IMR-90 (cell line): ENCODE measurements at regions not wholly inside any gene's neighbourhood (a gene's known extent, or its start where the extent isn't known, plus 50 kb on each side); places are given as distances from the start of the nearest gene placed in this dataset.

Source experiments
- ATAC-seq: fragments of 200-7000 bp; cut with Tn5 transposase; 2 replicates; pipeline ENCODE4 v1.9.1; 2020; ENCODE audit warnings: low read depth, mild to moderate bottlenecking, moderate library complexity
- BruUV-seq: library from RNA; stranded (reverse); fragments of 400-500 nt; replicated peaks from 2 replicates; lab custom pipeline; 2021; lab: Mats Ljungman, UMichigan
- CTCF ChIA-PET: fragments of 300-600 bp; formaldehyde crosslinking; extraction: SDS; loops from one replicate; lab custom pipeline; 2021; ENCODE audit warnings: antibody characterized with exemption; lab: Yijun Ruan, JAX
- POLR2A ChIA-PET: fragments of 300-600 bp; sonication (Branson Sonifier 250); formaldehyde crosslinking; loops from one replicate; lab custom pipeline; 2022; ENCODE audit warnings: antibody characterized with exemption; ENCODE audit not compliant: unreplicated experiment; lab: Charles Lee
- DNase-seq: peaks from one replicate; pipeline ENCODE4 v3.0.0; 2013
- H2AFZ ChIP-seq: replicated peaks from 2 replicates; pipeline ENCODE3; 2013; ENCODE audit warnings: low read length, mild to moderate bottlenecking; ENCODE audit not compliant: poor library complexity
- H2AK5ac ChIP-seq: 2 replicates; pipeline ENCODE4 v1.6.1; 2013; ENCODE audit warnings: low read depth, low read length, inconsistent platforms
- H2AK9ac ChIP-seq: replicated peaks from 2 replicates; pipeline ENCODE3; 2013; ENCODE audit warnings: mild to moderate bottlenecking, low read depth, low read length, moderate library complexity; ENCODE audit not compliant: poor library complexity
- H2BK120ac ChIP-seq: 2 replicates; pipeline ENCODE4 v1.6.1; 2013; ENCODE audit warnings: low read depth, low read length, inconsistent platforms
- H2BK15ac ChIP-seq: 3 replicates; pipeline ENCODE4 v1.6.1; 2013; ENCODE audit warnings: low read depth, low read length, inconsistent platforms
- H2BK20ac ChIP-seq: 2 replicates; pipeline ENCODE4 v1.6.1; 2013; ENCODE audit warnings: low read depth, mild to moderate bottlenecking, inconsistent platforms, low read length, moderate library complexity
- H2BK5ac ChIP-seq: 2 replicates; pipeline ENCODE4 v1.6.1; 2013; ENCODE audit warnings: mild to moderate bottlenecking, low read depth, low read length, inconsistent platforms; ENCODE audit not compliant: poor library complexity, severe bottlenecking
- H3K14ac ChIP-seq: replicated peaks from 2 replicates; pipeline ENCODE4 v1.6.1; 2013; ENCODE audit warnings: low read depth, low read length, inconsistent platforms
- H3K18ac ChIP-seq: 2 replicates; pipeline ENCODE4 v1.6.1; 2013; ENCODE audit warnings: low read depth, low read length, control low read depth
- H3K23ac ChIP-seq: 2 replicates; pipeline ENCODE4 v1.6.1; 2013; ENCODE audit warnings: low read depth, low read length, inconsistent platforms
- H3K27ac ChIP-seq: 2 replicates; pipeline ENCODE4 v1.5.1; 2013; ENCODE audit warnings: mild to moderate bottlenecking, control low read depth, low read length; ENCODE audit not compliant: insufficient read depth
- H3K27me3 ChIP-seq: 2 replicates; pipeline ENCODE4 v1.6.1; 2013; ENCODE audit warnings: low read length; ENCODE audit not compliant: control insufficient read depth, insufficient read depth
- H3K36me3 ChIP-seq: 2 replicates; pipeline ENCODE4 v1.6.1; 2013; ENCODE audit warnings: low read length, mixed read lengths; ENCODE audit not compliant: control insufficient read depth, insufficient read depth
- H3K4ac ChIP-seq: 2 replicates; pipeline ENCODE4 v1.6.1; 2013; ENCODE audit warnings: low read depth, low read length, inconsistent platforms
- H3K4me1 ChIP-seq: 2 replicates; pipeline ENCODE4 v1.6.1; 2013; ENCODE audit warnings: low read length, mixed read lengths; ENCODE audit not compliant: control insufficient read depth, insufficient read depth
- H3K4me2 ChIP-seq: 2 replicates; pipeline ENCODE4 v1.6.1; 2013; ENCODE audit warnings: low read depth, mild to moderate bottlenecking, control low read depth, low read length, moderate library complexity
- H3K4me3 ChIP-seq: 2 replicates; pipeline ENCODE4 v1.5.1; 2013; ENCODE audit warnings: low read depth, mild to moderate bottlenecking, control low read depth, low read length, moderate library complexity; ENCODE audit not compliant: insufficient read depth
- H3K56ac ChIP-seq: 2 replicates; pipeline ENCODE4 v1.6.1; 2013; ENCODE audit warnings: low read length, inconsistent platforms; ENCODE audit not compliant: insufficient read depth; ENCODE audit errors: extremely low read depth
- H3K79me1 ChIP-seq, 2 experiments: 2 replicates each; pipeline ENCODE4 v1.6.1; 2013; ENCODE audit warnings: low read length in 2 of 2, inconsistent platforms in 1 of 2, low read depth in 1 of 2
- H3K9ac ChIP-seq: 2 replicates; pipeline ENCODE4 v1.6.1; 2013; ENCODE audit warnings: low read depth, low read length, control low read depth
- H3K9me1 ChIP-seq: 2 replicates; pipeline ENCODE4 v1.6.1; 2013; ENCODE audit warnings: low read length, inconsistent platforms; ENCODE audit not compliant: insufficient read depth
- H3K9me3 ChIP-seq: 2 replicates; pipeline ENCODE4 v1.6.1; 2013; ENCODE audit warnings: low read length; ENCODE audit not compliant: control insufficient read depth, insufficient read depth
- H4K20me1 ChIP-seq: 2 replicates; pipeline ENCODE4 v1.6.1; 2013; ENCODE audit warnings: low read length, inconsistent platforms; ENCODE audit not compliant: insufficient read depth
- H4K5ac ChIP-seq: 2 replicates; pipeline ENCODE4 v1.6.1; 2013; ENCODE audit warnings: mild to moderate bottlenecking, low read depth, low read length, control low read depth
- H4K8ac ChIP-seq, 2 experiments: 2 replicates each; pipeline ENCODE4 v1.6.1; 2013; ENCODE audit warnings: low read depth in 2 of 2, low read length in 2 of 2, control low read depth in 1 of 2, inconsistent platforms in 1 of 2
- H4K91ac ChIP-seq: 2 replicates; pipeline ENCODE4 v1.6.1; 2013; ENCODE audit warnings: low read depth, low read length, inconsistent platforms; ENCODE audit not compliant: insufficient read depth
- BHLHE40 ChIP-seq: fragments of 150-350 bp; IDR thresholded peaks from 2 replicates; pipeline ENCODE4 v1.6.1; 2016; ENCODE audit warnings: mild to moderate bottlenecking, low read depth, low read length
- CEBPB ChIP-seq: IDR thresholded peaks from 2 replicates; pipeline ENCODE4 v1.6.1; 2012; ENCODE audit warnings: low read depth, low read length, improper control_type of control experiment
- CHD1 ChIP-seq: IDR thresholded peaks from 2 replicates; pipeline ENCODE4 v1.6.1; 2012; ENCODE audit warnings: low read depth, low read length, improper control_type of control experiment
- CTCF ChIP-seq: conservative IDR thresholded peaks from 2 replicates; pipeline ENCODE4 v1.5.1; 2012; ENCODE audit warnings: mild to moderate bottlenecking, low read depth, low read length, improper control_type of control experiment
- ELK1 ChIP-seq: fragments of 150-350 bp; IDR thresholded peaks from 2 replicates; pipeline ENCODE4 v1.6.1; 2016; ENCODE audit warnings: low read depth, mild to moderate bottlenecking, low read length, moderate library complexity, borderline replicate concordance
- MAZ ChIP-seq: IDR thresholded peaks from 2 replicates; pipeline ENCODE4 v1.6.1; 2012; ENCODE audit warnings: low read depth, mild to moderate bottlenecking, low read length, improper control_type of control experiment, moderate library complexity, borderline replicate concordance
- MXI1 ChIP-seq: IDR thresholded peaks from 2 replicates; pipeline ENCODE4 v1.6.1; 2012; ENCODE audit warnings: low read depth, mild to moderate bottlenecking, low read length, moderate library complexity, borderline replicate concordance
- NFE2L2 ChIP-seq: fragments of 150-350 bp; IDR thresholded peaks from 2 replicates; pipeline ENCODE4 v1.6.1; 2016; ENCODE audit warnings: low read depth, mild to moderate bottlenecking, low read length
- POLR2A ChIP-seq: IDR thresholded peaks from 2 replicates; pipeline ENCODE4 v1.6.1; 2012; ENCODE audit warnings: mild to moderate bottlenecking, low read depth, low read length
- RAD21 ChIP-seq: IDR thresholded peaks from 2 replicates; pipeline ENCODE4 v1.6.1; 2012; ENCODE audit warnings: low read length, improper control_type of control experiment
- RCOR1 ChIP-seq: IDR thresholded peaks from 2 replicates; pipeline ENCODE4 v1.6.1; 2012; ENCODE audit warnings: mild to moderate bottlenecking, low read length, improper control_type of control experiment; ENCODE audit not compliant: insufficient replicate concordance
- SMC3 ChIP-seq: fragments of 150-350 bp; IDR thresholded peaks from 2 replicates; pipeline ENCODE4 v1.6.1; 2016; ENCODE audit warnings: low read depth, mild to moderate bottlenecking, antibody characterized with exemption, low read length, moderate library complexity
- USF2 ChIP-seq: fragments of 150-350 bp; IDR thresholded peaks from 2 replicates; pipeline ENCODE4 v1.6.1; 2017; ENCODE audit warnings: mild to moderate bottlenecking, antibody characterized with exemption, low read length, low read depth
- WGBS, 2 experiments: methylation state at CpG; one replicate each; pipeline versions ENCODE4 v1.1.5 to v1.1.7; 2013; ENCODE audit warnings: missing lambda C conversion rate in 2 of 2; ENCODE audit not compliant: insufficient read length in 1 of 2; ENCODE audit errors: extremely low coverage in 2 of 2; 5-methylcytosine and 5-hydroxymethylcytosine counted together
- dilution Hi-C: fragments of 300-500 bp; cut with HindIII; formaldehyde crosslinking; loops from one replicate; pipeline ENCODE4 v1.14.3; 2018; ENCODE audit warnings: low sequenced_read_pairs; ENCODE audit not compliant: unreplicated experiment
- in situ Hi-C: fragments of 300-500 bp; cut with MboI; formaldehyde crosslinking; loops from 3 replicates; pipeline ENCODE4 v1.14.3; 2019; ENCODE audit warnings: low sequenced_read_pairs, inconsistent platforms, mixed read lengths
- intact Hi-C: fragments of 100-400 bp; cut with micrococcal nuclease; formaldehyde crosslinking; loops from 2 replicates; pipeline ENCODE4 v1.10.0; 2022

GRCh38 chr10:125281091-125281490 lies 120.7 kb upstream of the CTBP2 start:
- Histone ChIP-seq H3K4me2 (no peak overlapping the region), H3K4ac (no peak overlapping the region), H3K36me3 (no peaks in the 10 kb centered on the region), H4K5ac (no peak overlapping the region), H3K4me1 (no peaks in the 10 kb centered on the region), H3K18ac (no peak overlapping the region), H2BK20ac (no peak overlapping the region), H3K79me1 (no peaks in the 10 kb centered on the region), H4K91ac (no peak overlapping the region), H3K27me3 (peaks cover 12% of the 10 kb centered on the region), H3K27ac (no peak overlapping the region), H4K20me1 (no peaks in the 10 kb centered on the region), H3K9me3 (no peaks in the 10 kb centered on the region), H3K23ac (no peak overlapping the region), H3K14ac (no peak overlapping the region), H2BK15ac (no peak overlapping the region), H2AK5ac (no peak overlapping the region), H2BK5ac (no peak overlapping the region), H2AK9ac (no peak overlapping the region), H4K8ac (no peak overlapping the region), H2AFZ (no peak overlapping the region), H3K4me3 (no peak overlapping the region), H2BK120ac (no peak overlapping the region), H3K9ac (no peak overlapping the region), H3K56ac (no peak overlapping the region), H3K9me1 (no peaks in the 10 kb centered on the region)
- DNase-seq (no peak), ATAC-seq (no peak)
- intact Hi-C loops (no loop called here), dilution Hi-C loops (no loop called here), in situ Hi-C loops (no loop called here)
- TF ChIP-seq USF2 (no peak), ELK1 (no peak), RCOR1 (no peak), CEBPB (no peak), SMC3 (no peak), MXI1 (no peak), BHLHE40 (no peak), NFE2L2 (no peak), RAD21 (no peak), CTCF (no peak), CHD1 (no peak), MAZ (no peak), POLR2A (no peak)
- BruUV-seq, result no TSS peak
- ChIA-PET POLR2A (no interaction called here), CTCF (no interaction called here)
- 63% methylated on average over 3 of the region's 6 CpGs; no CpG with 5 or more reads in 1 of the 2 experiments for WGBS, 2 experiments
